PC-9 (cell line): ENCODE measurements at regions not wholly inside any gene's neighbourhood (a gene's known extent, or its start where the extent isn't known, plus 50 kb on each side); places are given as distances from the start of the nearest gene placed in this dataset.

Experiments
- EZH2 ChIP-seq: fragments of 200-600 bp; sonication (generic); IDR thresholded peaks from 2 replicates; pipeline ENCODE4 v1.8.0; 2017; ENCODE audit warnings: antibody characterized with exemption, low read depth
- TF ChIP-seq, protein P1 (sequence below): fragments of 200-600 bp; sonication (generic); conservative IDR thresholded peaks from 2 replicates; pipeline ENCODE4 v1.6.1; 2017; ENCODE audit warnings: mixed run types, antibody characterized with exemption, mild to moderate bottlenecking, moderate library complexity

- TF ChIP-seq, protein P1, sequence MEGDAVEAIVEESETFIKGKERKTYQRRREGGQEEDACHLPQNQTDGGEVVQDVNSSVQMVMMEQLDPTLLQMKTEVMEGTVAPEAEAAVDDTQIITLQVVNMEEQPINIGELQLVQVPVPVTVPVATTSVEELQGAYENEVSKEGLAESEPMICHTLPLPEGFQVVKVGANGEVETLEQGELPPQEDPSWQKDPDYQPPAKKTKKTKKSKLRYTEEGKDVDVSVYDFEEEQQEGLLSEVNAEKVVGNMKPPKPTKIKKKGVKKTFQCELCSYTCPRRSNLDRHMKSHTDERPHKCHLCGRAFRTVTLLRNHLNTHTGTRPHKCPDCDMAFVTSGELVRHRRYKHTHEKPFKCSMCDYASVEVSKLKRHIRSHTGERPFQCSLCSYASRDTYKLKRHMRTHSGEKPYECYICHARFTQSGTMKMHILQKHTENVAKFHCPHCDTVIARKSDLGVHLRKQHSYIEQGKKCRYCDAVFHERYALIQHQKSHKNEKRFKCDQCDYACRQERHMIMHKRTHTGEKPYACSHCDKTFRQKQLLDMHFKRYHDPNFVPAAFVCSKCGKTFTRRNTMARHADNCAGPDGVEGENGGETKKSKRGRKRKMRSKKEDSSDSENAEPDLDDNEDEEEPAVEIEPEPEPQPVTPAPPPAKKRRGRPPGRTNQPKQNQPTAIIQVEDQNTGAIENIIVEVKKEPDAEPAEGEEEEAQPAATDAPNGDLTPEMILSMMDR, result no peak
- no peak for TF ChIP-seq EZH2
Measured at GRCh38 chr1:185661971-185662370, 72.2 kb upstream of the HMCN1 start.
